NT2/D1 (cell line): ENCODE measurements at regions not wholly inside any gene's neighbourhood (a gene's known extent, or its start where the extent isn't known, plus 50 kb on each side); places are given as distances from the start of the nearest gene placed in this dataset.

Source experiments
- SUZ12 ChIP-seq: IDR thresholded peaks from 2 replicates; pipeline ENCODE4 v1.6.1; 2011; ENCODE audit not compliant: insufficient read length, insufficient read depth; ENCODE audit errors: extremely low read depth
- YY1 ChIP-seq: IDR thresholded peaks from 2 replicates; pipeline ENCODE4 v1.6.1; 2011; ENCODE audit not compliant: insufficient read length, insufficient read depth
- ZNF274 ChIP-seq: IDR thresholded peaks from 2 replicates; pipeline ENCODE4 v1.6.1; 2011; ENCODE audit warnings: mild to moderate bottlenecking, low read depth, low read length

- TF ChIP-seq SUZ12 (no peak), ZNF274 (no peak), YY1 (no peak)
Measured at GRCh38 chr14:51145246-51145645, 50.3 kb upstream of the TRIM9 start.
